ENCODE measurements at regions not wholly inside any gene's neighbourhood (a gene's known extent, or its start where the extent isn't known, plus 50 kb on each side); places are given as distances from the start of the nearest gene placed in this dataset.

DNA sequence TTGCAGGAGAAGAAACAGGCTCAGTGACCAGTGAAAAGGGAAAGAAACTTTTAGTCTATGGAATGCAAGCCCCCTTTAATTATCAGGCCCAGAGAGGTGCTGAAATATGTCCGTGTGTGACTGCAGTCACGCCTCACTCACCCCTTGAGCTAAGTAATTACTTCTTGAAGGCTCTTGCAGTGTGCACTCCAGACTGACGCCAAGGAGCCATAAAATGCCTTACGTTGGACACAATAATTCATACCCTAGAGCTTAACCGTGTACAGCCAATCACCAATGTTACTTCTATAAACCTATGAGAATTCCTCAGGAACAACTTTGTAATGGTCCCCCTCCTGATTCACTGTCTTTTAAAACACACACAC, 242.2 kb downstream of the SYK start:
- TF ChIP-seq, protein P1, sequence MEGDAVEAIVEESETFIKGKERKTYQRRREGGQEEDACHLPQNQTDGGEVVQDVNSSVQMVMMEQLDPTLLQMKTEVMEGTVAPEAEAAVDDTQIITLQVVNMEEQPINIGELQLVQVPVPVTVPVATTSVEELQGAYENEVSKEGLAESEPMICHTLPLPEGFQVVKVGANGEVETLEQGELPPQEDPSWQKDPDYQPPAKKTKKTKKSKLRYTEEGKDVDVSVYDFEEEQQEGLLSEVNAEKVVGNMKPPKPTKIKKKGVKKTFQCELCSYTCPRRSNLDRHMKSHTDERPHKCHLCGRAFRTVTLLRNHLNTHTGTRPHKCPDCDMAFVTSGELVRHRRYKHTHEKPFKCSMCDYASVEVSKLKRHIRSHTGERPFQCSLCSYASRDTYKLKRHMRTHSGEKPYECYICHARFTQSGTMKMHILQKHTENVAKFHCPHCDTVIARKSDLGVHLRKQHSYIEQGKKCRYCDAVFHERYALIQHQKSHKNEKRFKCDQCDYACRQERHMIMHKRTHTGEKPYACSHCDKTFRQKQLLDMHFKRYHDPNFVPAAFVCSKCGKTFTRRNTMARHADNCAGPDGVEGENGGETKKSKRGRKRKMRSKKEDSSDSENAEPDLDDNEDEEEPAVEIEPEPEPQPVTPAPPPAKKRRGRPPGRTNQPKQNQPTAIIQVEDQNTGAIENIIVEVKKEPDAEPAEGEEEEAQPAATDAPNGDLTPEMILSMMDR (IDR thresholded peaks at IDR 0.05) = no peak
- no peak for TF ChIP-seq POLR2A (IDR thresholded peaks at IDR 0.05)
